Activated CD4-positive, alpha-beta T cell treated with anti-CD3 and anti-CD28 coated beads for 36 hours (primary cell): ENCODE measurements at regions not wholly inside any gene's neighbourhood (a gene's known extent, or its start where the extent isn't known, plus 50 kb on each side); places are given as distances from the start of the nearest gene placed in this dataset.

Source experiments
- ATAC-seq: fragments of 200-7000 bp; cut with Tn5 transposase; one replicate; pipeline ENCODE4 v1.10.0; 2021; ENCODE audit warnings: mild to moderate bottlenecking, moderate library complexity
- CTCF ChIA-PET: fragments of 350-600 bp; sonication (Branson Sonifier 250); formaldehyde crosslinking; loops from one replicate; lab custom pipeline; 2021; ENCODE audit warnings: antibody characterized with exemption; lab: Charles Lee
- POLR2A ChIA-PET: fragments of 350-600 bp; sonication (Branson Sonifier 250); formaldehyde crosslinking; loops from one replicate; lab custom pipeline; 2021; ENCODE audit warnings: antibody characterized with exemption, inconsistent platforms; lab: Charles Lee
- DNase-seq: peaks from one replicate; pipeline ENCODE4 v3.0.0-alpha.2; 2020
- H3K27ac Mint-ChIP-seq: one replicate; pipeline ENCODE4 v1.8.0; 2021; ENCODE audit warnings: mixed read lengths
- H3K27me3 Mint-ChIP-seq: one replicate; pipeline ENCODE4 v1.8.0; 2021; ENCODE audit warnings: mixed read lengths
- H3K36me3 Mint-ChIP-seq: one replicate; pipeline ENCODE4 v1.8.0; 2021; ENCODE audit warnings: low read depth, mixed read lengths
- H3K4me1 Mint-ChIP-seq: one replicate; pipeline ENCODE4 v1.8.0; 2021; ENCODE audit warnings: mixed read lengths
- H3K4me3 Mint-ChIP-seq: one replicate; pipeline ENCODE4 v1.8.0; 2021; ENCODE audit warnings: mild to moderate bottlenecking, moderate library complexity, mixed read lengths
- H3K9me3 Mint-ChIP-seq: one replicate; pipeline ENCODE4 v1.8.0; 2021; ENCODE audit warnings: low read depth, mixed read lengths
- intact Hi-C, 2 experiments: fragments of 100-400 bp; cut with DNase I in 1 of 2; cut with micrococcal nuclease in 1 of 2; formaldehyde crosslinking; loops; one replicate each; pipeline versions ENCODE4 v1.14.2 to v1.15.1; 2022 to 2024; cut with DNase I, micrococcal nuclease

- no peak overlapping the region for H3K27ac Mint-ChIP-seq
Measured at GRCh38 chr1:98021126-98021525, 100.3 kb upstream of the DPYD start.

GRCh38 chr1:98019747-98020146 lies 98.9 kb upstream of the DPYD start:
- intact Hi-C loops = no loop called here
- DNase-seq (no peak), ATAC-seq (no peak)
- H3K27ac Mint-ChIP-seq = no peak overlapping the region
- ChIA-PET CTCF (interaction anchor here (1.2 kb wide), 1 partner anchor 12 kb away, joined by 3 read pairs; no protein-coding TSS in a partner anchor), POLR2A (no interaction called here)
- no peaks in the 10 kb centered on the region for H3K36me3 Mint-ChIP-seq
- no peaks in the 10 kb centered on the region for H3K9me3 Mint-ChIP-seq
- no peak overlapping the region for H3K4me3 Mint-ChIP-seq
- no peaks in the 10 kb centered on the region for H3K4me1 Mint-ChIP-seq
- peaks cover 2% of the 10 kb centered on the region for H3K27me3 Mint-ChIP-seq

More at GRCh38 chr1:98021126-98021525, 100.3 kb upstream of the DPYD start:
- intact Hi-C loops = no loop called here
- Mint-ChIP-seq H3K4me3 (no peak overlapping the region), H3K27me3 (peaks cover 2% of the 10 kb centered on the region), H3K9me3 (no peaks in the 10 kb centered on the region), H3K36me3 (no peaks in the 10 kb centered on the region), H3K4me1 (no peaks in the 10 kb centered on the region)
- DNase-seq (no peak), ATAC-seq (no peak)
- POLR2A ChIA-PET = no interaction called here
- CTCF ChIA-PET = interaction anchor here (1.2 kb wide), 1 partner anchor 13 kb away, joined by 3 read pairs; no protein-coding TSS in a partner anchor

DNA sequence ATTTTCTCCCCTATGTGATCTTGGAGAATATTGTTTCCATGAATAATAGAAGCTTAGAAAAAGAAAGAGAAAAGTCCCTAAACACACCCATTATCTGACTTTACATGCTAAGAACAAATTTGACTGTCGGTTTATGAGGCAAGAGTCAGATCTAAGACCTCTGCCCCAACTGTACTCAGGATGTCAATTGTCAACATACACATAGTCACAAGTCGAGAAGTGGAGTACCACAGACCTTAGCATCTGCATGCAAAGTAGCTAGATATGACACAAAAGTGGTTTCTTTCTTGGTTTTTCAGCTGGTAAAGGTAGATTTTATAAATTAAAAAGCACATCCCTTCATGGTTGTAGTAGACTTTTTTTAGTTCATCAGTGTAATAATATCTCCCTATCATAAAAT lies 97.2 kb upstream of the DPYD start:
- intact Hi-C loops = no loop called here
- peaks cover 2% of the 10 kb centered on the region for H3K27me3 Mint-ChIP-seq
- ATAC-seq (no peak), DNase-seq (no peak)
- no peak overlapping the region for H3K4me3 Mint-ChIP-seq
- no peaks in the 10 kb centered on the region for H3K4me1 Mint-ChIP-seq
- ChIA-PET CTCF (interaction anchor here (1.6 kb wide), 1 partner anchor 10 kb away, joined by 4 read pairs; no protein-coding TSS in a partner anchor), POLR2A (no interaction called here)
- no peaks in the 10 kb centered on the region for H3K36me3 Mint-ChIP-seq
- H3K27ac Mint-ChIP-seq = no peak overlapping the region
- no peaks in the 10 kb centered on the region for H3K9me3 Mint-ChIP-seq

- intact Hi-C loops = no loop called here
- no peak for DNase-seq
- H3K4me3 Mint-ChIP-seq = no peak overlapping the region
- ChIA-PET CTCF (interaction anchor here (1.6 kb wide), 1 partner anchor 9 kb away, joined by 4 read pairs; no protein-coding TSS in a partner anchor), POLR2A (no interaction called here)
- H3K27ac Mint-ChIP-seq = no peak overlapping the region
- no peaks in the 10 kb centered on the region for H3K4me1 Mint-ChIP-seq
- H3K27me3 Mint-ChIP-seq = peaks cover 4% of the 10 kb centered on the region
- H3K9me3 Mint-ChIP-seq = no peaks in the 10 kb centered on the region
- H3K36me3 Mint-ChIP-seq = no peaks in the 10 kb centered on the region
- no peak for ATAC-seq
Measured at GRCh38 chr1:98017184-98017583, 96.3 kb upstream of the DPYD start.

DNA sequence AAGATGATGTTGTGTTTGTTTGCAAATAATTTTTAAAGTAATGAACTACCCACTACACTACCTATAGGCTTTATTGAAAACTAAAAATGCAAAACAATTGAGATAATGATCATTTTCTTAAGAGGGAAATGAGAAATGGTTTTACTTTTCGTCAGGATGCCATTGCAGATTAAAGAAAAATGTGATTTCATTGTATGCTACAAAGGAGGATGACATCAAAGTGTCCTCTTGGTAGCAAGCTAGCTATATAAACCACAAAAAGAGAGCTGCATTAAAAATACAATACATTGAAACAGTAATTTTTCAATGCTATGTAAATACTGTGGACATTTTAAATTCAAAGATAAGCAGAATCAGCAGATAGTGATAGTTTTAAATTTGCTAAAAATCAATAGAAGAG lies 87.5 kb upstream of the DPYD start:
- ATAC-seq (no peak), DNase-seq (no peak)
- Mint-ChIP-seq H3K27me3 (peaks cover 6% of the 10 kb centered on the region), H3K4me3 (no peak overlapping the region), H3K9me3 (no peaks in the 10 kb centered on the region), H3K27ac (no peak overlapping the region), H3K4me1 (peaks cover 5% of the 10 kb centered on the region), H3K36me3 (no peaks in the 10 kb centered on the region)
- POLR2A ChIA-PET = no interaction called here
- intact Hi-C loops = no loop called here
- CTCF ChIA-PET = interaction anchor here (0.9 to 1.6 kb wide), 5 partner anchors 9 to 51 kb away, joined by 3 to 4 read pairs (median 3); no protein-coding TSS in a partner anchor

- POLR2A ChIA-PET = no interaction called here
- no peak for ATAC-seq
- H3K9me3 Mint-ChIP-seq = no peaks in the 10 kb centered on the region
- intact Hi-C loops = no loop called here
- H3K4me3 Mint-ChIP-seq = no peak overlapping the region
- CTCF ChIA-PET = interaction anchor here (0.7 to 1.0 kb wide), 2 partner anchors 15 to 42 kb away, joined by 3 to 4 read pairs; no protein-coding TSS in a partner anchor
- peaks cover 5% of the 10 kb centered on the region for H3K4me1 Mint-ChIP-seq
- DNase-seq = no peak
- no peaks in the 10 kb centered on the region for H3K27me3 Mint-ChIP-seq
- H3K27ac Mint-ChIP-seq = no peak overlapping the region
- no peaks in the 10 kb centered on the region for H3K36me3 Mint-ChIP-seq
Measured at GRCh38 chr1:98005326-98006010, 84.6 kb upstream of the DPYD start.

DNA sequence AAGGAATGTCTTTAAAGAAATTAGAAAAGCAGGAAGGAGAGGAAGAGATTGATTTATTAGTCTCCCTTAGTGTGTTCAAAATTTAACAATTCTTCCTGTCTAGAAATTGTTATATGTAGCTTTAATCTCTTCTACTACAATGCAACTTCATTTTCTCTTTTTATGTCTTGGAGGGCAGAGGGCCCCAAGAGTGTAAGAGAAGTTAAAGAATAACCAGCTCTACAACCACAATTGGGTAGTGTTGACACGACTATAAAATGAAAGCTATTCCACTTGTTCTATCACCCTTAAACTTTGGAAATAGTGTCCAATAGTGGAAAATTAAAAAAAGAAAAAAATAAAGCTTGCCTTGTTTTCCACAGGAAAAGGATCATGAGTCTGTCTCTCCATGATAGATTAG lies 82.6 kb upstream of the DPYD start:
- ATAC-seq (no peak), DNase-seq (no peak)
- peaks cover 2% of the 10 kb centered on the region for H3K27me3 Mint-ChIP-seq
- H3K9me3 Mint-ChIP-seq = no peaks in the 10 kb centered on the region
- H3K27ac Mint-ChIP-seq = no peak overlapping the region
- H3K4me3 Mint-ChIP-seq = no peak overlapping the region
- POLR2A ChIA-PET = no interaction called here
- H3K36me3 Mint-ChIP-seq = no peaks in the 10 kb centered on the region
- CTCF ChIA-PET = interaction anchor here (1.1 kb wide), 1 partner anchor 50 kb away, joined by 3 read pairs; no protein-coding TSS in a partner anchor
- peaks cover 3% of the 10 kb centered on the region for H3K4me1 Mint-ChIP-seq
- intact Hi-C loops = no loop called here

DNA sequence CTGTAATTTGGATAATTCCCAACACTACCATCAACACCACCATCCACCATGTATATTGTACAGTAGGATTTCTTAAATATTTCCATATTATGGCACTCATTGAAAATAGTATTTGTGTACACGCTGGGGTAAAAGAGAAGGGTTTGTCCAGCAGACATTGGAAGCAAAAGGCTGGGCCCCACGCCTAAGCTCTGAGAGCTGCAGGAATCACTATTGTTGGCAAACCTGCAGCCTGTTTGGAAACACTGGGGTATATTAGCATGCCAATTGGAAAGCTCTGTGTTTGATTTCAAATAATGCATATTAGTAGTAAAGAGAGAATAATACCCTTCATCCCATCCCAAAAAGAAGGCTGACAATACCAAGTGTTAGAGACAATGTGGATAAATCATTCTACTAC lies 81.5 kb upstream of the DPYD start:
- CTCF ChIA-PET = no interaction called here
- Mint-ChIP-seq H3K4me1 (no peaks in the 10 kb centered on the region), H3K9me3 (no peaks in the 10 kb centered on the region), H3K36me3 (no peaks in the 10 kb centered on the region), H3K27me3 (peaks cover 2% of the 10 kb centered on the region), H3K4me3 (no peak overlapping the region), H3K27ac (no peak overlapping the region)
- ATAC-seq (no peak), DNase-seq (no peak)
- POLR2A ChIA-PET = no interaction called here
- intact Hi-C loops = no loop called here

DNA sequence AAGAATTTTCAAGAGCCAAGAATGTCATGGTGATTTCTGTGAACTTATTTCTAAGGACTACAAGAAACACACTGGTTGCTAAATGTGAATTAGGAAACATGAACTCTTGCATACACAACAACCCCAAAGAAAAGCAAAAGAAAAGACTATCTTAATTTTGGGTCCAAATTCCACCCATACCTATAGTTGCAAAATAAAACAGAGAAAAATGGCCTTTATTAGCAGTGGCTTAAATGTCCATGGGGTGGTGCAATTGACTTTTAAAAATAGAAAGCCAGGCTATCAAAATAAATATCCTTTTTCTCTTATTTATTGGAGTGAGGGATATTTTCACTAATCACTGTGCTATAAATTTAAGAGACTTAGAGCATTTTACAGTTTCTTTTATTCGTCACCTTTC lies 80.9 kb upstream of the DPYD start:
- ChIA-PET CTCF (no interaction called here), POLR2A (no interaction called here)
- ATAC-seq = no peak
- no peak overlapping the region for H3K27ac Mint-ChIP-seq
- intact Hi-C loops = no loop called here
- no peaks in the 10 kb centered on the region for H3K4me1 Mint-ChIP-seq
- peaks cover 2% of the 10 kb centered on the region for H3K27me3 Mint-ChIP-seq
- H3K36me3 Mint-ChIP-seq = no peaks in the 10 kb centered on the region
- H3K4me3 Mint-ChIP-seq = no peak overlapping the region
- no peaks in the 10 kb centered on the region for H3K9me3 Mint-ChIP-seq
- no peak for DNase-seq

GRCh38 chr1:97999320-97999719 lies 78.5 kb upstream of the DPYD start:
- H3K36me3 Mint-ChIP-seq = no peaks in the 10 kb centered on the region
- intact Hi-C loops = no loop called here

DNA sequence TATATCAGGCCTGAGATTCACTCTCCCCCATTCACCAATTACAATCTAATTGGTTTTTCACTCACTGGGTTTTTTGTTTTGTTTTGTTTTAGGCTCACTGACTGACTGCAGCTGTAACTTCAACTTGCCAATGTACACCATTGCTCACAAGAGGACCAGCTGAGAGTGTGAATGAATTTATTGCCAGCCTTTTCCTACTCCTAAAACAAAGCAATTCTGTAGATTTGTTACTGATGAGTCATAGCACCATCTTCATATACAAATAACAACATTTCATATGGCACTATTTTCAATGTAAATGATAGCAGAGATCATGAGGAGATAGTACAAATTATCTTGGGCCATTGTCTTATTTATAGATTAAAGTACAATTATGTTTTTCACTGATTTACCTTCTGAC lies 76.0 kb upstream of the DPYD start:
- no peak for ATAC-seq
- intact Hi-C loops = no loop called here
- H3K27me3 Mint-ChIP-seq = peaks cover 2% of the 10 kb centered on the region
- H3K36me3 Mint-ChIP-seq = no peaks in the 10 kb centered on the region
- POLR2A ChIA-PET = no interaction called here
- CTCF ChIA-PET = no interaction called here
- no peaks in the 10 kb centered on the region for H3K4me1 Mint-ChIP-seq
- H3K9me3 Mint-ChIP-seq = no peaks in the 10 kb centered on the region
- no peak overlapping the region for H3K4me3 Mint-ChIP-seq
- H3K27ac Mint-ChIP-seq = no peak overlapping the region
- no peak for DNase-seq

More at GRCh38 chr1:97999320-97999719, 78.5 kb upstream of the DPYD start:
- H3K9me3 Mint-ChIP-seq = no peaks in the 10 kb centered on the region
- POLR2A ChIA-PET = no interaction called here
- no peak overlapping the region for H3K4me3 Mint-ChIP-seq
- CTCF ChIA-PET = no interaction called here
- no peak for ATAC-seq
- no peak overlapping the region for H3K27ac Mint-ChIP-seq
- peaks cover 2% of the 10 kb centered on the region for H3K27me3 Mint-ChIP-seq
- no peaks in the 10 kb centered on the region for H3K4me1 Mint-ChIP-seq
- DNase-seq = no peak

DNA sequence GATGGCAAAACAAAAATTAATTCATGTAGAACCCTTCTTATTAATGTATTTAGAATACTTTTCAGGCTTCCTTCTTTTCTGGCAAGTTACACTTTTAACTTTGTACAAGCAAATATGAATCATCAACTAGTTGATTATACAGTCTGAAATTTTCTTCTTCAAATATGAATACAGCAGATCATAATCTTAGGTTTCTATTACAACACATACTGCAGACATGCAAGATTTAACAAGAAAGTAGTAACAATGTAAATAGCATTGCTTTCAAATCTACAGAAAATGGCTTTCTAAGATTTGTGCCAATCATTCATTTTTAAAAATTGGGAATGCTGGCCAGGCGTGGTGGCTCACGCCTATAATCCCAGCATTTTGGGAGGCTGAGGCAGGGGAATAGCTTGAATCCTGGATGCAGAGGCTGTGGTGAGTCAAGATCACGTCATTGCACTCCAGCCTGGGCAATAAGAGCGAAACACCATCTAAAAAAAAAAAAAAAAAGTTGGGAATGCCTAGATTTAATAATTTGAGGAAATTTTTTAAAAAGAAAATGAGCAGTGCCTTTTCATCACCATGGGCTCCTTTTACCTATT lies 68.4 kb upstream of the DPYD start:
- no peak overlapping the region for H3K4me3 Mint-ChIP-seq
- no peaks in the 10 kb centered on the region for H3K36me3 Mint-ChIP-seq
- POLR2A ChIA-PET = no interaction called here
- no peaks in the 10 kb centered on the region for H3K9me3 Mint-ChIP-seq
- H3K27ac Mint-ChIP-seq = no peak overlapping the region
- no peak for DNase-seq
- H3K4me1 Mint-ChIP-seq = no peaks in the 10 kb centered on the region
- no peak for ATAC-seq
- no peaks in the 10 kb centered on the region for H3K27me3 Mint-ChIP-seq
- intact Hi-C loops = no loop called here
- CTCF ChIA-PET = interaction anchor here (0.6 to 1.0 kb wide), 3 partner anchors 62 to 799 kb away, joined by 3 read pairs; no protein-coding TSS in a partner anchor
